Osteoblast (primary cell): ENCODE measurements at regions not wholly inside any gene's neighbourhood (a gene's known extent, or its start where the extent isn't known, plus 50 kb on each side); places are given as distances from the start of the nearest gene placed in this dataset.
A peak's percentile ranks its signal among the peaks of the same experiment; 100 is the strongest.

Source experiments
- DNase-seq: peaks from one replicate; pipeline ENCODE4 v3.0.0; 2011; ENCODE audit warnings: low spot score, mixed read lengths; ENCODE audit not compliant: insufficient read length; ENCODE audit errors: missing footprints
- H2AFZ ChIP-seq: 2 replicates; pipeline ENCODE4 v1.6.0; 2011; ENCODE audit warnings: mild to moderate bottlenecking, low read length
- H3K27ac ChIP-seq: 2 replicates; pipeline ENCODE4 v1.5.1; 2011; ENCODE audit warnings: mild to moderate bottlenecking, low read depth, low read length, moderate library complexity
- H3K27me3 ChIP-seq: 2 replicates; pipeline ENCODE4 v1.6.0; 2012; ENCODE audit warnings: mild to moderate bottlenecking, control low read depth, inconsistent platforms, low read length, moderate library complexity; ENCODE audit not compliant: insufficient read depth
- H3K36me3 ChIP-seq: 2 replicates; pipeline ENCODE4 v1.5.1; 2011; ENCODE audit warnings: mild to moderate bottlenecking, low read length, control low read depth, moderate library complexity; ENCODE audit not compliant: insufficient read depth
- H3K4me1 ChIP-seq: 2 replicates; pipeline ENCODE4 v1.5.1; 2011; ENCODE audit warnings: mild to moderate bottlenecking, low read length, control low read depth, moderate library complexity; ENCODE audit not compliant: insufficient read depth
- H3K4me2 ChIP-seq: 2 replicates; pipeline ENCODE4 v1.6.0; 2011; ENCODE audit warnings: mild to moderate bottlenecking, low read length; ENCODE audit not compliant: insufficient read depth
- H3K4me3 ChIP-seq: fragments of 200-600 bp; sonication (generic); 3 replicates; pipeline ENCODE4 v1.5.1; 2012; ENCODE audit warnings: mild to moderate bottlenecking, low read length, inconsistent platforms; ENCODE audit not compliant: insufficient read depth
- H3K79me2 ChIP-seq: 2 replicates; pipeline ENCODE4 v1.6.0; 2012; ENCODE audit warnings: mild to moderate bottlenecking, low read length, control low read depth, inconsistent platforms; ENCODE audit not compliant: insufficient read depth
- H3K9me3 ChIP-seq: 2 replicates; pipeline ENCODE4 v1.5.1; 2011; ENCODE audit warnings: low read depth, low read length, control low read depth
- H4K20me1 ChIP-seq: 2 replicates; pipeline ENCODE4 v1.6.0; 2012; ENCODE audit warnings: mild to moderate bottlenecking, low read length, control low read depth; ENCODE audit not compliant: insufficient read depth
- CTCF ChIP-seq: IDR thresholded peaks from 2 replicates; pipeline ENCODE4 v1.5.1; 2011; ENCODE audit warnings: mild to moderate bottlenecking, low read depth, low read length, moderate library complexity; ENCODE audit errors: extremely low read depth

GRCh38 chr17:70882504-70882903 is 713.2 kb downstream of the KCNJ2 start:
- no peaks in the 10 kb centered on the region for H3K9me3 ChIP-seq
- no peak overlapping the region for H3K4me2 ChIP-seq
- DNase-seq: no peak
- no peak overlapping the region for H3K4me3 ChIP-seq
- no peak for TF ChIP-seq CTCF
- no peaks in the 10 kb centered on the region for H3K36me3 ChIP-seq
- H4K20me1 ChIP-seq: no peaks in the 10 kb centered on the region
- H2AFZ ChIP-seq: no peak overlapping the region
- no peaks in the 10 kb centered on the region for H3K79me2 ChIP-seq
- no peaks in the 10 kb centered on the region for H3K4me1 ChIP-seq
- no peaks in the 10 kb centered on the region for H3K27me3 ChIP-seq
- H3K27ac ChIP-seq: no peak overlapping the region

- Histone ChIP-seq H3K27me3 (no peaks in the 10 kb centered on the region), H3K4me3 (no peak overlapping the region), H3K4me1 (no peaks in the 10 kb centered on the region), H3K27ac (no peak overlapping the region), H2AFZ (no peak overlapping the region), H4K20me1 (no peaks in the 10 kb centered on the region), H3K9me3 (no peaks in the 10 kb centered on the region), H3K79me2 (no peaks in the 10 kb centered on the region), H3K4me2 (no peak overlapping the region), H3K36me3 (no peaks in the 10 kb centered on the region)
- no peak for TF ChIP-seq CTCF
- DNase-seq: no peak
These were observed 717.3 kb downstream of the KCNJ2 start for GRCh38 chr17:70886648-70887047.

- Histone ChIP-seq H3K36me3 (no peaks in the 10 kb centered on the region), H3K4me1 (no peaks in the 10 kb centered on the region), H3K4me3 (no peak overlapping the region), H3K79me2 (no peaks in the 10 kb centered on the region), H3K27me3 (no peaks in the 10 kb centered on the region), H2AFZ (no peak overlapping the region), H3K4me2 (no peak overlapping the region), H4K20me1 (no peaks in the 10 kb centered on the region), H3K9me3 (no peaks in the 10 kb centered on the region), H3K27ac (no peak overlapping the region)
- TF ChIP-seq CTCF: no peak
- no peak for DNase-seq
These were observed 719.0 kb downstream of the KCNJ2 start for GRCh38 chr17:70888324-70888723.

- no peaks in the 10 kb centered on the region for H3K79me2 ChIP-seq
- H3K36me3 ChIP-seq: no peaks in the 10 kb centered on the region
- no peak for TF ChIP-seq CTCF
- DNase-seq: no peak
- H3K4me3 ChIP-seq: no peak overlapping the region
- H3K4me1 ChIP-seq: no peaks in the 10 kb centered on the region
- H3K9me3 ChIP-seq: no peaks in the 10 kb centered on the region
- H2AFZ ChIP-seq: peak overlapping the region; percentile 42
- no peaks in the 10 kb centered on the region for H3K27me3 ChIP-seq
- no peaks in the 10 kb centered on the region for H4K20me1 ChIP-seq
- no peak overlapping the region for H3K4me2 ChIP-seq
- H3K27ac ChIP-seq: no peak overlapping the region
These were observed 722.0 kb downstream of the KCNJ2 start for GRCh38 chr17:70891306-70891705.
